Spinal cord (tissue), 9 donors: ENCODE measurements at regions not wholly inside any gene's neighbourhood (a gene's known extent, or its start where the extent isn't known, plus 50 kb on each side); places are given as distances from the start of the nearest gene placed in this dataset.
"Not testable (repeated sequence)": the region's sequence is repeated elsewhere in the genome, so short reads cannot be mapped to it uniquely, and the experiment has no call there.

Experiments
- DNase-seq, 6 donors: peaks; one replicate each; pipeline versions ENCODE4 v3.0.0 to v3.0.0-alpha.2; 2013 to 2015; ENCODE audit warnings: low spot score in 6 of 6, low read depth in 4 of 6
- H3K27ac ChIP-seq: one replicate; pipeline ENCODE4 v1.5.1; 2013; ENCODE audit warnings: low read depth, low read length, control low read depth
- H3K27me3 ChIP-seq: one replicate; pipeline ENCODE4 v1.6.1; 2013; ENCODE audit warnings: low read length; ENCODE audit not compliant: control insufficient read depth, insufficient read depth
- H3K36me3 ChIP-seq: one replicate; pipeline ENCODE4 v1.6.1; 2013; ENCODE audit warnings: low read length; ENCODE audit not compliant: control insufficient read depth, insufficient read depth
- H3K4me1 ChIP-seq: one replicate; pipeline ENCODE4 v1.6.1; 2013; ENCODE audit warnings: low read length; ENCODE audit not compliant: control insufficient read depth, insufficient read depth
- H3K4me3 ChIP-seq: one replicate; pipeline ENCODE4 v1.5.1; 2013; ENCODE audit warnings: low read depth, low read length, control low read depth
- H3K9me3 ChIP-seq: one replicate; pipeline ENCODE4 v1.6.1; 2013; ENCODE audit warnings: low read length; ENCODE audit not compliant: control insufficient read depth, insufficient read depth
- WGBS: methylation state at CpG from one replicate; pipeline ENCODE4 v1.1.5; 2013; ENCODE audit warnings: missing lambda C conversion rate; ENCODE audit not compliant: insufficient coverage; 5-methylcytosine and 5-hydroxymethylcytosine counted together
- donor health status: healthy.

DNA sequence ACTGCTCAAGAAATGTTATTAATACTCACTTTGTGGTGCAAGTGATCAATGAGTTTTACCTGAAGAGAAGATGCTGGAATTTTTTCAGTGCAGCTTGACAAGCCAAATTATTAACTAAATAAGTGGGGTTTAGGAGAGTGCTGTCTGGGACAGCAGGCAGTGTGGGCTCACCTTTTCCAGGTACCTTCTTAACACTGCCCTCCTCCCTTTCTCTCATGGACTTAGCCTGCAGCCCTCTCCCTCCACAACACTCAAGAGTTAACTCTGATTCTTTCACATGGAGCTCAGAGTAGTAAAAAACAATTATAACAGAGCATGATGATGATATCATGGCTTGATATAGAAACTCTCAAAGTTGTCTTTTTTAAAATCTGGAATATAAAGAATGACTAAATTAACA is 404.8 kb upstream of the SLC30A5 start:
- H3K27me3 ChIP-seq = no peaks in the 10 kb centered on the region
- no peak overlapping the region for H3K27ac ChIP-seq
- H3K9me3 ChIP-seq = peaks cover 2% of the 10 kb centered on the region
- H3K36me3 ChIP-seq = no peaks in the 10 kb centered on the region
- no peaks in the 10 kb centered on the region for H3K4me1 ChIP-seq
- no peak for DNase-seq
- no peak overlapping the region for H3K4me3 ChIP-seq

DNA sequence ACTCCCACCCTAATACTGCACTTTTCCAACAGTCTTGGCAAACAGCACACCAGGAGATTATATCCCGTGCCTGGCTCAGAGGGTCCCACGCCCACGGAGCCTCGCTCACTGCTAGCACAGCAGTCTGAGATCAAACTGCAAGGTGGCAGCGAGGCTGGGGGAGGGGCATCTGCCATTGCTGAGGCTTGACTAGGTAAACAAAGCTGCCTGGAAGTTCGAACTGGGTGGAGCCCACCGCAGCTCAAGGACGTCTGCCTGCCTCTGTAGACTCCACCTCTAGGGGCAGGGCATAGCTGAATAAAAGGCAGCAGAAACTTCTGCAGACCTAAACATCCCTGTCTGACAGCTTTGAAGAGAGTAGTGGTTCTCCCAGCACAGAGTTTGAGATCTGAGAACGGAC is 401.9 kb upstream of the SLC30A5 start:
- H3K27me3 ChIP-seq, DNase-seq, H3K9me3 ChIP-seq, H3K4me1 ChIP-seq, H3K4me3 ChIP-seq, H3K36me3 ChIP-seq, H3K27ac ChIP-seq: not testable (repeated sequence)
- 93% methylated on average over 2 of the region's 9 CpGs for WGBS

DNA sequence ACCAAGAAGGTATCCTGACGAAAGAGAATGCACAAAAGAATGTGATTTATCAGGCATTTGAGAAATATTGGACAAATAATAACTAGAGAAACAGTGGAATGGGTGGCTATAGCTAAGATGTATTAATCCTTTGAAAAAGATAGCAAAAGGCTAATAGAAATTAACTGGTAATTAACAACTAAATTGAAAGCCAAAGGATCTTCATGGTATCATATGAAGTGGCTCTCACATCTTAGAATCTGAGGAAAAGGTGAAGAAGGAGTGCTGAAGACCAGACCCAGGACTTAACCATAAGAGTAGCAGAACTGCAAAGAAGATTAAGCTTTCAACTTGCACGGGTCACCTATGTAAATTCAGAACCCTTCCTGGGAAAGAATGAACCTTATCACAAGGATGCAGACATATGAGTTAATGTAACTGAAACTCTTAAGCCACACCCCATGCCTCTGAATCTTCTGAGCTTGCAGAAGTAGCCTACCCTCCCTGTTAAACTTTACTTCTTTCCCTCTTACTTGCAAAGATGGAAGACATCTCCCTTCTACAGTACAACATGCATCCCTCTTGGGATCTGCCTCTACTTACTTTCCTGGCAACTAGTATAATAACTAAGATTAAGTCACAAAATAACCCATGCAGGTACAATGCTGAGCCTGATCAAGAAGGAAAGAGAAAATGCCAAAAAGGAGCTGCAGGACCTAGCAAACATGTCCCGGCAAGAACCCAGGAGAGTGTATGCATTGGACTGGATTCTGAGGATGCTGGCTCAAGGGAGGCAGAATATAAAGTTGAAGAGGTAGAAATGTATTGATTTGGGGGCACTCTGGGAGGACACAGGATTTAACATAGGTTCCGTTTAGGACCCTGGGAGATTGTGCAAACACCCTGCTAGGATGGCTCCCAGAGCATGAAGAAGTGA is 395.5 kb upstream of the SLC30A5 start:
- WGBS = 93% methylated on average over 3 of the region's 4 CpGs

DNA sequence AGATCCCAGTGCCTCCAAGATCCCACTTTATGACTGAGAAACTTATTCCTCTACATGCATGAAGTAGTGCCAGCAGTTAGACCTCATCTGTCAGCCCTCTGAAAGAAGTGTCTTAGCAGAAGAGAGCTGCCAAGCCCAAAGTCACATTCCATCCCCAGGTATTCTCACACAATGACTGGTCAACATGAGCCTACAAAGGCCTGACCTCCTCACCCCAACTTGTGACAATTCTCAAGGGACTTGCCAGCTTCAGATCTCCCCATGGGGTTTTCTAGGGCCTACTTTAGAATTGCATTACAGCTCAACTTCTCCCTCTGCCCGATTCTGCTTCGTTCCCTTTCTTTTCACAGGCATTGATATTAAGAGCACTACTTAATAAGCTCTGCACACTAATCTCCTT is 393.8 kb upstream of the SLC30A5 start:
- H3K36me3 ChIP-seq = no peaks in the 10 kb centered on the region
- no CpG with 5 or more reads among the region's 2 CpGs for WGBS
- H3K4me1 ChIP-seq = no peaks in the 10 kb centered on the region
- no peaks in the 10 kb centered on the region for H3K9me3 ChIP-seq
- no peaks in the 10 kb centered on the region for H3K27me3 ChIP-seq
- H3K27ac ChIP-seq = no peak overlapping the region
- no peak overlapping the region for H3K4me3 ChIP-seq
- DNase-seq = no peak

More for the DNA sequence above, 395.5 kb upstream of the SLC30A5 start:
- H3K27me3 ChIP-seq = no peaks in the 10 kb centered on the region
- DNase-seq = no peak
- no peaks in the 10 kb centered on the region for H3K4me1 ChIP-seq
- H3K4me3 ChIP-seq = no peak overlapping the region
- H3K36me3 ChIP-seq = no peaks in the 10 kb centered on the region
- no peaks in the 10 kb centered on the region for H3K9me3 ChIP-seq
- no peak overlapping the region for H3K27ac ChIP-seq

DNA sequence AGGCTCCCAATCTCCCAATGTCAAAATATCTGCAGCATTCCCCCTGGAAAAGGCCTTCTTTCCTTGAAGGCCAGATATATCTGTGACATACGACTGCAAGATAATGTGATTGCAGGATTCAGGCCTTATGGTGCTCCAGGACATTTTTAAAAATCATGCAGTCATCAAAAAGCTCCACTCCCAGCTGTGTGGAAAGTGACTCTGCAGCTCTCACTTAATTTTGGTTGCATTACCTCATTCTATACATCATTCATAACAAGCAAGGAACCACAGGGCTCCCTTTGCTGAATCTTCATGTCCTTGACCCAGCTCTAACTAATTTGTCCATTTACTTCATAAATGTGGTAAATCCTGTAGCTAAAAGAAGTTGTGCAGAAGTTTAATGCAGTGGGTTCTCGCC is 386.2 kb upstream of the SLC30A5 start:
- Histone ChIP-seq H3K27ac (no peak overlapping the region), H3K9me3 (no peaks in the 10 kb centered on the region), H3K36me3 (no peaks in the 10 kb centered on the region), H3K4me1 (peaks cover 2% of the 10 kb centered on the region), H3K27me3 (no peaks in the 10 kb centered on the region), H3K4me3 (no peak overlapping the region)
- WGBS = 80% methylated on average over 2 of the region's 2 CpGs
- DNase-seq = no peak

DNA sequence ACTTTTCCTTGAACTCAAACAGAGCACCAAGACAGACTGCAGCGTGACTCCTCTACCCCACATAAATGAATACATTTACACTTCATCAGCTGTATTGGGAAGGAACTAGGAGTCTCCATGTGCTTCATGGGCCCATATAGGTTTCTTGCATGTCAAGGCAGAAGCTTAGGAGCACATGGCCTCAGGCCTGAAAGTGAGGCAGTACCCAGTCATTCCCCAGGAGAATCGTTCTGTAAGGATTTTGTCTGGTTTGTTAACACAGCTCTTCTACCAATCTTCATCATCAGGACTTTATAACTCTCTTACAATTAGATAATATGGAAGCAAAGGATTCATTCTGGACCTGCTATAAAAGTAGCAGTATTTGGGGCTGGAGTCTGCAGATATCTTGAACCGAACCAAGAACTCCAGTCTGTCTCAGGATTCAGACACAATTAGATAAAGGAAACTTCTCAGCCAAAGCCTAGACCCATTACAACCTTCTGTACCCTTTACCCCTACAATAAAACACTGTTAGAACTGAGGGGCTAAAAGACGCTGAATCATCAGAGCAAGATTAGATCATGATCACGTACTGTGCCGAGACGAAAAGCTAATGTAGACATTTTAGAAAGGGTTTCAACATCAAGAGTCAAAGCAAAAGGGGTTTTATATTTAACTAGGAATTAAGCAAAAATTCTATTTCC is 385.5 kb upstream of the SLC30A5 start:
- Histone ChIP-seq H3K9me3 (no peaks in the 10 kb centered on the region), H3K27ac (no peak overlapping the region), H3K36me3 (no peaks in the 10 kb centered on the region), H3K4me1 (peaks cover 2% of the 10 kb centered on the region), H3K27me3 (no peaks in the 10 kb centered on the region), H3K4me3 (no peak overlapping the region)
- DNase-seq = no peak
- whole genome bisulfite sequencing = 86% methylated on average over 5 of the region's 7 CpGs

DNA sequence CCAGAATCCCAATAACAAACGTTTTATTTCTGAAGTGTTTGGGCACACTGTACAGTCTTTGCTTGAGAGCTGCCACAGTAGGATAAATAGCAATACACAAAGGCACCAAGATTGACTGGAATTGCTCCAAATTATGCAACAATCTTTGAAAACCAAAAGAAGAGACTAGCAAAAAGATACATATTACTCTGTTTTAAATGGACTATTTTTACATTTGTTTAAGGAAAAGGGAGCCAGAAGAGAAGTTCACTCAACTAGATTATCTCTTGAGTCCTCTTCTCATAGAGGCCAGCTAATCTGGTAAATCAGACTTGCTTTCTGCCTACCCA is 385.0 kb upstream of the SLC30A5 start:
- Histone ChIP-seq H3K4me3 (no peak overlapping the region), H3K9me3 (no peaks in the 10 kb centered on the region), H3K4me1 (peaks cover 2% of the 10 kb centered on the region), H3K36me3 (no peaks in the 10 kb centered on the region), H3K27ac (no peak overlapping the region), H3K27me3 (no peaks in the 10 kb centered on the region)
- DNase-seq = no peak
- WGBS = no CpG with 5 or more reads among the region's 1 CpG

DNA sequence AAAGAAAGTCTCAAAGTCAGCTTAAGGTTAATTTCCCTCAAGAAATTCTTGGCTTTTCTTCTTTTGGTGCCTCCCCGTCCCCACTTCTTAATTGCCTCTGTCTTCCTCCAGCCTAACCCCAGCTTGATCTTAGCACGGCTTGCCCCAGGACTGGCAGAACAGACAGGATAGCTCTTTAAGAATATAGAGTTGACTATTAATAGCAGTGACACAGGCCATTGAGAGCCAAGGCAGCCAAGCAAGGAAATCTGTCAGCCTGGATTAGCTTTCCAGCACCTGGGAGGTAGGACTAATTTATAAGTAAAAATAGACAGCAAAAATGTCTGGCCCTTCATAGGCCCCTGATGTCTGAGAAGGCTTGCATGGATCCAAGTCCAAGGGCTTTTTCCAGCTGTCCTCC is 384.6 kb upstream of the SLC30A5 start:
- WGBS = 83% methylated on average over 1 of the region's 2 CpGs
- H3K4me1 ChIP-seq = peaks cover 2% of the 10 kb centered on the region
- no peaks in the 10 kb centered on the region for H3K36me3 ChIP-seq
- no peaks in the 10 kb centered on the region for H3K27me3 ChIP-seq
- no peaks in the 10 kb centered on the region for H3K9me3 ChIP-seq
- H3K27ac ChIP-seq = no peak overlapping the region
- no peak for DNase-seq
- no peak overlapping the region for H3K4me3 ChIP-seq

DNA sequence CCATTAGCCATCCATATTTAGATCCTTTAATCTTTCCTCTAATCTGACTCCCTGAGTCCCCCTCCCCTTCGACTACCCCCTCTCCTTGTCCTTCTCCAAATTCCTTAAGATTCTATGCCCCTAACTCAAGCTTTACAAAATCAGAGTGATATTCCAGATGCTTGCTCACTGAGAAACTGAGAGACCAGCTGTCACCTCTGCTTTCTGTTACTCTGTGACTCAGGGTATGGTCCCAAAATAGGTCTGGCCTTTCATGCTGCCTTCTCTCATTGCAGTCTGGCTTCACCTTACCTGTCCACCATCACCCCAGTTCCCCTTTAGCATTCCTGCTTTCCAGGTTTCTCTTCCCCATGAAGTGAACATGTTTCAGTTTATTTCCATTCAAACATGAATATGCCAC is 383.3 kb upstream of the SLC30A5 start:
- H3K4me3 ChIP-seq = no peak overlapping the region
- H3K27me3 ChIP-seq = no peaks in the 10 kb centered on the region
- 100% methylated on average over 1 of the region's 1 CpG for WGBS
- DNase-seq = no peak
- no peak overlapping the region for H3K27ac ChIP-seq
- no peaks in the 10 kb centered on the region for H3K36me3 ChIP-seq
- H3K9me3 ChIP-seq = no peaks in the 10 kb centered on the region
- peaks cover 2% of the 10 kb centered on the region for H3K4me1 ChIP-seq
